Psoas muscle (tissue), 7 donors: ENCODE measurements at regions not wholly inside any gene's neighbourhood (a gene's known extent, or its start where the extent isn't known, plus 50 kb on each side); places are given as distances from the start of the nearest gene placed in this dataset.
"Not testable (repeated sequence)": the region's sequence is repeated elsewhere in the genome, so short reads cannot be mapped to it uniquely, and the experiment has no call there.

ENCODE experiments used
- ATAC-seq, 4 donors: fragments of 200-7000 bp; cut with Tn5 transposase; one replicate each; pipeline ENCODE4 v1.9.1; 2020; ENCODE audit warnings: moderate library complexity in 3 of 4, mild to moderate bottlenecking in 2 of 4
- DNase-seq, 2 donors: peaks; one replicate each; pipeline ENCODE4 v3.0.0-alpha.2; 2020
- H3K27ac ChIP-seq: fragments of 200-600 bp; one replicate; pipeline ENCODE4 v1.8.0; 2022
- H3K27me3 ChIP-seq, 3 donors: fragments of 200-600 bp in 1 of 3; one replicate each; pipeline versions ENCODE4 v1.6.1 to v1.8.0; 2013 to 2022; ENCODE audit warnings: low read length in 2 of 3, mild to moderate bottlenecking in 2 of 3, moderate library complexity in 1 of 3; ENCODE audit not compliant: insufficient read depth in 3 of 3
- H3K36me3 ChIP-seq, 2 donors: fragments of 200-600 bp in 1 of 2; one replicate each; pipeline versions ENCODE4 v1.6.1 to v1.8.0; 2013 to 2022; ENCODE audit warnings: low read depth in 1 of 2, mild to moderate bottlenecking in 1 of 2, moderate library complexity in 1 of 2; ENCODE audit not compliant: insufficient read depth in 1 of 2
- H3K4me1 ChIP-seq: fragments of 200-600 bp; one replicate; pipeline ENCODE4 v1.8.0; 2022
- H3K4me3 ChIP-seq: fragments of 200-600 bp; one replicate; pipeline ENCODE4 v1.8.0; 2022; ENCODE audit warnings: mild to moderate bottlenecking
- H3K9me3 ChIP-seq: fragments of 200-600 bp; one replicate; pipeline ENCODE4 v1.8.0; 2022
- CTCF ChIP-seq: fragments of 200-600 bp; IDR thresholded peaks from one replicate; pipeline ENCODE4 v1.8.0; 2022; ENCODE audit warnings: antibody characterized with exemption
- whole genome bisulfite sequencing, 3 donors: extraction: QIAGEN DNeasy Blood & Tissue Kit; methylation state at CpG; one replicate each; pipeline versions ENCODE4 v1.1.6 to v1.1.7; 2013; 5-methylcytosine and 5-hydroxymethylcytosine counted together
- intact Hi-C, 2 donors: fragments of 100-400 bp; cut with DNase I; formaldehyde crosslinking; loops; one replicate each; pipeline versions ENCODE4 v1.11.0 to v1.14.2; 2022
- donor health status: healthy with polysubstance abuse.
- donor health status: DM: no; HTN: no; CAD: no; lungs with moderate emphysema.
- donor health status: Bipolar disorder and iron deficiency.
- donor health status: healthy.
- donor health status: DM: yes; HTN: yes; CAD: no.
- donor health status: DM: no; HTN: no; CAD: no.
- donor health status: DM: yes; HTN: yes; CAD: no.

DNA sequence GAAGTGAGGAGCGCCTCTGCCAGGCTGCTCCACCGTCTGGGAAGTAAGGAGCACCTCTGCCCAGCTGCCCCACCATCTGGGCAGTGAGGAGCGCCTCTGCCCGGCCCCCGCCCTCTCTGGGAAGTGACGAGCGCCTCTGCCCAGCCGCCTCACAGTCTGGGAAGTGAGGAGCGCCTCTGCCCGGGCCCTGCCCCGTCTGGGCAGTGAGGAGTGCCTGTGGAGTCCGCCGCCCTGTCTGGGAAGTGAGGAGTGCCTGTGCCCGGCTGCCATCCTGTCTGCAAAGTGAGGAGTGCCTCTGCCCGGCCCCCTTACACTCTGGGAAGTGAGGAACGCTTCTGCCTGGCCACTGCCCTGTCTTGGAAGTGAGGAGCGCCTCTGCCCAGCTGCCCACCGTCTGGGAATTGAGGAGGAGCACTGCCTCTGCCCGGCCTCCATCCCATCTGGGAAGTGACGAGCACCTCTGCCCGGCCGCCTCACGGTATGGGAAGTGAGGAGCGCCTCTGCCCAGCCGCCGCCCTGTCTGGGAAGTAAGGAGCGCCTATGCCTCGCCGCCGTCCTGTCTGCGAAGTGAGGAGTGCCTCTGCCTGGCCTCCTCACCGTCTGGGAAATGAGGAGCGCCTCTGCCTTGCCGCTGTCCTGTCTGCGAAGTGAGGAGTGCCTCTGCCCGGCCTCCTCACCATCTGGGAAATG, 576.2 kb upstream of the C9orf72 start:
- H3K27me3 ChIP-seq, H3K9me3 ChIP-seq, DNase-seq, H3K27ac ChIP-seq, intact Hi-C loops, H3K4me1 ChIP-seq, ATAC-seq, H3K36me3 ChIP-seq, H3K4me3 ChIP-seq: not testable (repeated sequence)
- WGBS, 3 donors = 89 to 91% (median 90%) methylated on average over 34 to 36 of the region's 36 CpGs

DNA sequence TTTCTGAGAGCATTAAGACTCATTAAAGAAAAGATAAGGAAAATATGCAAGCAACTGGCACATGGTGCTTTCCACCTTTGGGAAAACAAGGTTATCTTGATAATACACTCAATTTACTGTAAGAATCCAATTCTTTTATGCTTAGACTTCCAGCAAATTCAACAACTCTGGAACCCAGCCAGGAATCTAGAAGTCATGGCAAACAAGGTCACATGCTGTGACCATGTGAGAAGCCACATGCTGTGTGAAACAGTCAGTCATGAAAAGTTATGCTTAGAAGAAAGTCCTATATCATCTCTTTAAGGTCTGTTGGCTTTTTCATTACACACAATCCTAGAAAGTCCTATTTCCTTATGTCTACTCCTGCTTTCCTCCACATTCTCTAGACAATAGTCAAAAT, 581.8 kb upstream of the C9orf72 start:
- no peak for DNase-seq

GRCh38 chr9:28155671-28156070, 582.4 kb upstream of the C9orf72 start:
- TF ChIP-seq CTCF = no peak
- H3K27me3 ChIP-seq = no peaks in the 10 kb centered on the region
- no peak for ATAC-seq

More for the DNA sequence above, 581.8 kb upstream of the C9orf72 start:
- intact Hi-C loops = no loop called here
- Histone ChIP-seq H3K27me3 (no peaks in the 10 kb centered on the region), H3K9me3 (no peaks in the 10 kb centered on the region), H3K36me3 (no peaks in the 10 kb centered on the region), H3K4me1 (no peaks in the 10 kb centered on the region), H3K4me3 (no peak overlapping the region), H3K27ac (no peak overlapping the region)
- no peak for ATAC-seq
- no peak for TF ChIP-seq CTCF

GRCh38 chr9:28158451-28158850, 585.2 kb upstream of the C9orf72 start:
- ATAC-seq = no peak
- Histone ChIP-seq H3K36me3 (no peaks in the 10 kb centered on the region), H3K9me3 (no peaks in the 10 kb centered on the region), H3K4me1 (no peaks in the 10 kb centered on the region), H3K27ac (no peak overlapping the region), H3K27me3 (no peaks in the 10 kb centered on the region), H3K4me3 (no peak overlapping the region)
- DNase-seq = no peak
- TF ChIP-seq CTCF = no peak
- intact Hi-C loops = no loop called here
- 87 to 88% (median 88%) methylated on average over 1 of the region's 1 CpG for WGBS, 3 donors

More at GRCh38 chr9:28155671-28156070, 582.4 kb upstream of the C9orf72 start:
- Histone ChIP-seq H3K9me3 (no peaks in the 10 kb centered on the region), H3K4me1 (no peaks in the 10 kb centered on the region), H3K36me3 (no peaks in the 10 kb centered on the region), H3K27ac (no peak overlapping the region), H3K4me3 (no peak overlapping the region)
- WGBS, 3 donors = 60 to 69% (median 65%) methylated on average over 2 of the region's 2 CpGs
- intact Hi-C loops = no loop called here
- DNase-seq = no peak

DNA sequence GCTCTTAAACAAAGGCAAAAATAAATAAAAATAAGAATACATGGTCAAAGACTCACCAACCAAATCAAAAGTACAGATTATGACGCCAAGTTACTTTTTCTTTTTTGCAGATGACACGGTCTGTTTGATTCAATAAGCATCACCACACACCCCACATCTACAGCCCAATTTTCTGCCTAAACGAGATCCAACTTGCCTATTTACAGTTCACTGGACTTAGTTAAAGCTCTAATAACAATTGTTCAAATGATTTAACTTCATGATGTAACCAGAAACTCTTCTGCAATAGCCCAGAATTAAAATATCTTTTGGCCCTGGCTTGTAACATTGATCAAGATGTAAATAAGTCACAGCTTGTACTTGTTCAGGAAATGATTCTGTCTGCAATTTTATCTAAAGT, 590.3 kb upstream of the C9orf72 start:
- DNase-seq (no peak), ATAC-seq (no peak)
- H3K36me3 ChIP-seq = no peaks in the 10 kb centered on the region
- no peaks in the 10 kb centered on the region for H3K27me3 ChIP-seq
- 64 to 71% (median 66%) methylated on average over 3 of the region's 3 CpGs for WGBS, 3 donors
- H3K9me3 ChIP-seq = no peaks in the 10 kb centered on the region
- intact Hi-C loops = no loop called here
- no peak for TF ChIP-seq CTCF
- no peak overlapping the region for H3K4me3 ChIP-seq
- no peak overlapping the region for H3K27ac ChIP-seq
- H3K4me1 ChIP-seq = no peaks in the 10 kb centered on the region
